Trophoblast cell (in vitro differentiated cells and primary cell): ENCODE measurements at regions not wholly inside any gene's neighbourhood (a gene's known extent, or its start where the extent isn't known, plus 50 kb on each side); places are given as distances from the start of the nearest gene placed in this dataset.

Experiments used
- DNase-seq, 2 donors: peaks; one replicate each; pipeline ENCODE4 v3.0.0-alpha.2; 2016
- H2AFZ ChIP-seq: 2 replicates; pipeline ENCODE4 v1.6.1; 2013; ENCODE audit warnings: low read length, moderate library complexity, mild to moderate bottlenecking; ENCODE audit not compliant: insufficient read depth, poor library complexity
- H2AK5ac ChIP-seq: 2 replicates; pipeline ENCODE4 v1.6.1; 2013; ENCODE audit warnings: mild to moderate bottlenecking, low read length
- H2BK120ac ChIP-seq: 2 replicates; pipeline ENCODE4 v1.6.1; 2013; ENCODE audit warnings: low read length, mild to moderate bottlenecking, moderate library complexity; ENCODE audit not compliant: insufficient read depth, poor library complexity
- H2BK12ac ChIP-seq: 2 replicates; pipeline ENCODE4 v1.6.1; 2013; ENCODE audit warnings: mild to moderate bottlenecking, low read length, moderate library complexity
- H2BK5ac ChIP-seq: 2 replicates; pipeline ENCODE4 v1.6.1; 2013; ENCODE audit warnings: low read length, low read depth, moderate library complexity, mild to moderate bottlenecking; ENCODE audit not compliant: poor library complexity
- H3K14ac ChIP-seq: 2 replicates; pipeline ENCODE4 v1.6.1; 2013; ENCODE audit warnings: mild to moderate bottlenecking, low read length
- H3K18ac ChIP-seq: 2 replicates; pipeline ENCODE4 v1.6.1; 2013; ENCODE audit warnings: mild to moderate bottlenecking, low read length
- H3K23ac ChIP-seq: 2 replicates; pipeline ENCODE4 v1.6.1; 2013; ENCODE audit warnings: low read length
- H3K27ac ChIP-seq: 2 replicates; pipeline ENCODE4 v1.5.1; 2013; ENCODE audit warnings: low read depth, mild to moderate bottlenecking, inconsistent platforms, low read length, moderate library complexity
- H3K27me3 ChIP-seq: 2 replicates; pipeline ENCODE4 v1.6.1; 2013; ENCODE audit warnings: inconsistent platforms, mild to moderate bottlenecking, low read length, moderate library complexity; ENCODE audit not compliant: insufficient read depth
- H3K36me3 ChIP-seq, 2 experiments: 1 replicate in 1 of 2; 2 replicates in 1 of 2; pipeline ENCODE4 v1.6.1; 2013; ENCODE audit warnings: low read length in 2 of 2, mild to moderate bottlenecking in 2 of 2, moderate library complexity in 1 of 2; ENCODE audit not compliant: insufficient read depth in 2 of 2, control insufficient read depth in 1 of 2
- H3K4ac ChIP-seq: 2 replicates; pipeline ENCODE4 v1.6.1; 2013; ENCODE audit warnings: low read depth, mild to moderate bottlenecking, low read length, moderate library complexity
- H3K4me1 ChIP-seq, 2 experiments: 1 replicate in 1 of 2; 2 replicates in 1 of 2; pipeline ENCODE4 v1.6.1; 2013; ENCODE audit warnings: low read length in 2 of 2, mild to moderate bottlenecking in 2 of 2, moderate library complexity in 1 of 2; ENCODE audit not compliant: insufficient read depth in 2 of 2, control insufficient read depth in 1 of 2
- H3K4me2 ChIP-seq: 2 replicates; pipeline ENCODE4 v1.6.1; 2013; ENCODE audit warnings: inconsistent platforms, mild to moderate bottlenecking, low read length, moderate library complexity
- H3K4me3 ChIP-seq: 2 replicates; pipeline ENCODE4 v1.5.1; 2013; ENCODE audit warnings: mild to moderate bottlenecking, low read depth, low read length, inconsistent platforms
- H3K79me1 ChIP-seq: one replicate; pipeline ENCODE4 v1.6.1; 2013; ENCODE audit warnings: low read length
- H3K79me2 ChIP-seq: 2 replicates; pipeline ENCODE4 v1.6.1; 2013; ENCODE audit warnings: low read length, mild to moderate bottlenecking; ENCODE audit not compliant: control insufficient read depth, insufficient read depth, poor library complexity
- H3K9ac ChIP-seq: 2 replicates; pipeline ENCODE4 v1.6.1; 2013; ENCODE audit warnings: mild to moderate bottlenecking, low read length
- H3K9me3 ChIP-seq: 2 replicates; pipeline ENCODE4 v1.6.1; 2013; ENCODE audit warnings: low read depth, mild to moderate bottlenecking, control low read depth, inconsistent platforms, low read length; ENCODE audit not compliant: insufficient read depth
- H4K12ac ChIP-seq: 2 replicates; pipeline ENCODE4 v1.6.1; 2013; ENCODE audit warnings: low read depth, mild to moderate bottlenecking, low read length, moderate library complexity
- H4K8ac ChIP-seq: 2 replicates; pipeline ENCODE4 v1.6.1; 2013; ENCODE audit warnings: low read depth, mild to moderate bottlenecking, low read length, moderate library complexity
- H4K91ac ChIP-seq: one replicate; pipeline ENCODE4 v1.6.1; 2013; ENCODE audit warnings: low read depth, mild to moderate bottlenecking, low read length, moderate library complexity
- WGBS: extraction: QIAGEN DNeasy Blood & Tissue Kit; methylation state at CpG from one replicate; pipeline ENCODE4 v1.1.7; 2013; ENCODE audit warnings: missing lambda C conversion rate; ENCODE audit not compliant: insufficient read length, insufficient coverage; ENCODE audit errors: extremely low coverage; 5-methylcytosine and 5-hydroxymethylcytosine counted together

DNA sequence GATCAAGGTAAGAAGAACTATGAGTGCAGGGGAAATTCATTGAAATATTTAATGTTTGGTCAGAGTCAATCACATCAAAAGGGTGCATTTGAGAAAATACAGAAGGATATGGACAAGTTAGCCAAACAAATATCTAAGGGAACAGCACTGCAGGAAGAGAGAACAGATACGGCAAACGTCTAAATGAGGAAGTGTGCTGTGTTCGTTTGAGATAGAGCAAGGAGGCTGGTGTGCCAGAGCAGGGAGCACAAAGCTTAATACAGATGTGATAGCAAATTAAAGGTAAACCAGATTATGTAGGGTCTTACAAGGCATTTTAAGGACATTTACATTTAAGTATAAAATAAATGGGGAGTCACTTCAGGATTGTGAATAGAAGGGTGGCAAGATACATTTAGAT lies 241.3 kb upstream of the ZNF804A start:
- Histone ChIP-seq H3K79me2 (no peaks in the 10 kb centered on the region), H3K27ac (no peak overlapping the region), H4K12ac (no peak overlapping the region), H3K79me1 (no peaks in the 10 kb centered on the region), H2BK120ac (no peak overlapping the region), H3K9ac (no peak overlapping the region), H2AFZ (no peak overlapping the region), H3K4ac (no peak overlapping the region), H3K14ac (no peak overlapping the region), H2AK5ac (no peak overlapping the region), H2BK5ac (no peak overlapping the region), H3K4me1 (no peaks in the 10 kb centered on the region), H3K9me3 (no peaks in the 10 kb centered on the region), H3K27me3 (no peaks in the 10 kb centered on the region), H4K91ac (no peak overlapping the region), H3K36me3 (no peaks in the 10 kb centered on the region), H3K4me3 (no peak overlapping the region), H4K8ac (no peak overlapping the region), H3K23ac (no peak overlapping the region), H2BK12ac (no peak overlapping the region), H3K4me2 (no peak overlapping the region), H3K18ac (no peak overlapping the region)
- DNase-seq = no peak
- whole genome bisulfite sequencing = no CpG with 5 or more reads among the region's 3 CpGs

DNA sequence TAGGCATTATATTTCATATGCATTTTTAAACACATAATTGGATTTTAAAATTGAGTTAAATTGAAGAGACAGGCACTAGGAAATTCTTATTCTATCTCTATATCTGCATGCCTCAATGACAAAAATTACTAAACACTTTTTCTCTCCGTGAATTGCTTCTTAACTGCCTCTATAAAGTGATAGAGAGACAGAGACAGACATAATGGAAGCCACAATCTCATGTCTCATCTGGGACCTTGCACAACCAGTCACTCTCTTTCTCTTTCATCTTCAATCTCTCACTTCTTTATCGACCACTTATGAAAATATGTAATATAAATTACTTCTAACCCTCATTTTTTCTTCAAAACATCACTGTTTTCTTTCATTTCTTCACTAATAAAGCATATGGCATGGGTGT lies 238.9 kb upstream of the ZNF804A start:
- no peak for DNase-seq
- H2AFZ ChIP-seq = no peak overlapping the region
- H4K12ac ChIP-seq = no peak overlapping the region
- no peak overlapping the region for H2BK5ac ChIP-seq
- no peak overlapping the region for H3K4ac ChIP-seq
- no peak overlapping the region for H2AK5ac ChIP-seq
- no peak overlapping the region for H3K4me2 ChIP-seq
- H4K8ac ChIP-seq = no peak overlapping the region
- no peaks in the 10 kb centered on the region for H3K36me3 ChIP-seq
- H3K18ac ChIP-seq = no peak overlapping the region
- H3K27me3 ChIP-seq = no peaks in the 10 kb centered on the region
- no peak overlapping the region for H3K27ac ChIP-seq
- H3K23ac ChIP-seq = no peak overlapping the region
- no peaks in the 10 kb centered on the region for H3K4me1 ChIP-seq
- no peaks in the 10 kb centered on the region for H3K79me1 ChIP-seq
- no peak overlapping the region for H3K14ac ChIP-seq
- H3K9me3 ChIP-seq = no peaks in the 10 kb centered on the region
- H3K4me3 ChIP-seq = no peak overlapping the region
- 100% methylated on average over 1 of the region's 2 CpGs for WGBS
- H3K79me2 ChIP-seq = no peaks in the 10 kb centered on the region
- H2BK12ac ChIP-seq = no peak overlapping the region
- no peak overlapping the region for H3K9ac ChIP-seq
- H2BK120ac ChIP-seq = no peak overlapping the region
- no peak overlapping the region for H4K91ac ChIP-seq

- Histone ChIP-seq H3K23ac (no peak overlapping the region), H2BK120ac (no peak overlapping the region), H3K14ac (no peak overlapping the region), H3K4ac (no peak overlapping the region), H3K27me3 (no peaks in the 10 kb centered on the region), H3K36me3 (no peaks in the 10 kb centered on the region), H3K9me3 (no peaks in the 10 kb centered on the region), H4K8ac (no peak overlapping the region), H3K79me1 (no peaks in the 10 kb centered on the region), H3K4me1 (peaks cover 0 to 3% of the 10 kb centered on the region in 2 experiments), H3K4me2 (no peak overlapping the region), H3K79me2 (no peaks in the 10 kb centered on the region), H3K27ac (no peak overlapping the region), H2AFZ (no peak overlapping the region), H2AK5ac (no peak overlapping the region), H3K9ac (no peak overlapping the region), H4K12ac (no peak overlapping the region), H2BK5ac (no peak overlapping the region), H3K18ac (no peak overlapping the region), H3K4me3 (no peak overlapping the region), H2BK12ac (no peak overlapping the region), H4K91ac (no peak overlapping the region)
- WGBS = no CpG with 5 or more reads among the region's 5 CpGs
- DNase-seq = no peak
Measured at GRCh38 chr2:184363213-184363612, 235.1 kb upstream of the ZNF804A start.

DNA sequence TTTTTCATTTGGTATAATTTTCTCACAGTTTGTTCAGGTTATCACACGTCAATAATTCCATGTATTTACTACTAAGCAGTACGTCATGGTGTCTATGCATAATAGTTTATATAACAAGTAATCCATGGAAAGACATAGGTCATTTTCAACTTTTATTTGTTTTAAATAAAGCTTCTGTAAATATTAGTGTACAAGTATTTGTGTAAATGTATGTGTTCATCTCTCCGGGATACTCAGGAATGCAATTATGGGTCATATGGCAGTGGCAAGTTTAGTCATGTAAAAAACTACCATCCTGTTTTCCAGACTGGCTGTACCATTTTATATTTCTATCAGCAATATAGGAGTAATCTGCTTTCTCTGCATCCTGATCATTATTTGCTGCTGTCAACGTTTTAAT lies 231.1 kb upstream of the ZNF804A start:
- H3K27me3 ChIP-seq = no peaks in the 10 kb centered on the region
- H3K79me1 ChIP-seq = no peaks in the 10 kb centered on the region
- no peak overlapping the region for H4K91ac ChIP-seq
- H3K14ac ChIP-seq = no peak overlapping the region
- H3K36me3 ChIP-seq = no peaks in the 10 kb centered on the region
- H3K23ac ChIP-seq = no peak overlapping the region
- H3K79me2 ChIP-seq = no peaks in the 10 kb centered on the region
- H3K4ac ChIP-seq = no peak overlapping the region
- H3K27ac ChIP-seq = no peak overlapping the region
- H2BK120ac ChIP-seq = no peak overlapping the region
- H3K9ac ChIP-seq = no peak overlapping the region
- H2BK5ac ChIP-seq = no peak overlapping the region
- peaks cover 0 to 3% of the 10 kb centered on the region in 2 experiments for H3K4me1 ChIP-seq
- H3K9me3 ChIP-seq = no peaks in the 10 kb centered on the region
- no peak overlapping the region for H2AK5ac ChIP-seq
- no peak overlapping the region for H2BK12ac ChIP-seq
- H3K4me3 ChIP-seq = no peak overlapping the region
- no peak overlapping the region for H2AFZ ChIP-seq
- DNase-seq = no peak
- no peak overlapping the region for H3K4me2 ChIP-seq
- H4K8ac ChIP-seq = no peak overlapping the region
- no peak overlapping the region for H3K18ac ChIP-seq
- WGBS = no CpG with 5 or more reads among the region's 4 CpGs
- no peak overlapping the region for H4K12ac ChIP-seq
